Muscle of leg (tissue), 3 donors: ENCODE measurements at regions not wholly inside any gene's neighbourhood (a gene's known extent, or its start where the extent isn't known, plus 50 kb on each side); places are given as distances from the start of the nearest gene placed in this dataset.

Source experiments
- DNase-seq: peaks from one replicate; pipeline ENCODE4 v3.0.0; 2013
- H3K27ac ChIP-seq: one replicate; pipeline ENCODE4 v1.5.1; 2013; ENCODE audit warnings: mild to moderate bottlenecking, low read length, control low read depth
- H3K27me3 ChIP-seq: one replicate; pipeline ENCODE4 v1.6.1; 2013; ENCODE audit warnings: low read length; ENCODE audit not compliant: control insufficient read depth, insufficient read depth
- H3K36me3 ChIP-seq: one replicate; pipeline ENCODE4 v1.6.1; 2013; ENCODE audit warnings: low read length; ENCODE audit not compliant: control insufficient read depth, insufficient read depth
- H3K4me1 ChIP-seq: one replicate; pipeline ENCODE4 v1.6.1; 2013; ENCODE audit warnings: low read length; ENCODE audit not compliant: control insufficient read depth, insufficient read depth
- H3K4me3 ChIP-seq: one replicate; pipeline ENCODE4 v1.5.1; 2013; ENCODE audit warnings: low read length, control low read depth
- H3K9me3 ChIP-seq: replicated peaks from 2 replicates; pipeline ENCODE4 v1.6.1; 2013; ENCODE audit warnings: low read depth, low read length; ENCODE audit not compliant: control insufficient read depth
- WGBS: methylation state at CpG from one replicate; pipeline ENCODE4 v1.1.5; 2013; ENCODE audit warnings: missing lambda C conversion rate; ENCODE audit not compliant: insufficient coverage; 5-methylcytosine and 5-hydroxymethylcytosine counted together

- WGBS: 50% methylated on average over 1 of the region's 7 CpGs
- Histone ChIP-seq H3K4me3 (no peak overlapping the region), H3K9me3 (peaks cover 2% of the 10 kb centered on the region), H3K27me3 (no peaks in the 10 kb centered on the region), H3K4me1 (peaks cover 3% of the 10 kb centered on the region), H3K36me3 (no peaks in the 10 kb centered on the region), H3K27ac (no peak overlapping the region)
- DNase-seq: peak; percentile 25
Observed at GRCh38 chr12:126337556-126338441, 1272.6 kb downstream of the AACS start.

DNA sequence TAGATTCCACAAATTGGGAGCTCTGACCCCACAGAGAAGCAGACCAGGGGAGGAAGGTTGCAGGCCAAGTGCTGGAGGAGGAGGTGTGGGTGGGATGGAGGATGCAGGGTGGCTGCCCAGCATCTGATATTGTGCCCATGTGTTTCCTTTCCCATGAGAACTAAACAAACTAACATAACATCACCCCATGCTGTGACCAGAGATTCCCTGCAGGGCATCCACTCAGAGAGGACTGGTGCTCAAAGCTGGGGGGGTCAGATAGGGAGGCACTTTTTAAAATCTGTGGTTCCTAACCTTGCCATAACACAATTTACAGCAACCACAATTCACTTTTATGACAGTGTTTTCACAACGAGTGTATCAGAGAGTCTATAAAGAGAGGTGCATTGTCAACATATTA is 1277.6 kb downstream of the AACS start:
- Histone ChIP-seq H3K9me3 (no peaks in the 10 kb centered on the region), H3K4me3 (no peak overlapping the region), H3K4me1 (no peaks in the 10 kb centered on the region), H3K36me3 (no peaks in the 10 kb centered on the region), H3K27ac (no peak overlapping the region), H3K27me3 (no peaks in the 10 kb centered on the region)
- WGBS: no CpG with 5 or more reads among the region's 1 CpG
- no peak for DNase-seq

DNA sequence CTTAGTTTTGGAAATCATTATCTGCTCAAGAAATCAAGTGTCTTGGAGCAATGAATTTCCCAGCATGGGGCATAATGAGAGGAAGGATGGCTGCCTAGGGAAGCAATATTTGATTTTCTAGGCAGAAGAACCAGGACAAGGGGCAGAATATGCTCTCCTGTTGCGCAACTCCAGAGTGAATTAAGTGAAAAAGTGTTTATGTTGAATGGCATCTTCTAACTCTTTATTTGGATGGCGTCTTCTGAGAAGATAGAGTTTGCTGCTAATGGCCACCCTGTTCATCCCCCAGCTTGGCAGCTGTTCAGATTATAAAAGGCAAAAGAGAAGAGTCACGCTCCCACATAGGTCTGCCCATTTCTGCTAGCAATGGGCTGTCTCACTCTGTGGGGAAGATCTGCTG is 1278.1 kb downstream of the AACS start:
- Histone ChIP-seq H3K27me3 (no peaks in the 10 kb centered on the region), H3K36me3 (no peaks in the 10 kb centered on the region), H3K27ac (no peak overlapping the region), H3K9me3 (no peaks in the 10 kb centered on the region), H3K4me3 (no peak overlapping the region), H3K4me1 (no peaks in the 10 kb centered on the region)
- WGBS: 86% methylated on average over 2 of the region's 3 CpGs
- no peak for DNase-seq

DNA sequence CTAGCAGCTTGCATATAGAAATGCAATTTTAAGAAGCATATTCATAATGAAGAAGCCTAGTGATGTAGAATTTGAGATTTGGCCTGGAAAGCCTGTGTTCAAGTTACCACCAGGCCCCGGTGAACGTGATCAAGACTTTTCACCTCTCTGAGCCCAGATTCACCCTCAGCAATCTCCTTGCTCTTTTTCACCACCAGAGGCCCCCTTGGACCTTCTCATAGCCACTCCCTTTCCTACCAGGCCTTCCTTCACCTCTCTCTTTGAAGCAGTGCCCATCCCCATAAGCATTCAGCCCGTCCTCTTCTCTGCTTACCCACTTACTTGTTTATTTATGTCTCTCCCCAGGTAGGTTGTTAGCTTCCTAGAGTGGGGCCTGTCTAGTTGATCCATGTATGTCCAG is 1280.9 kb downstream of the AACS start:
- 93% methylated on average over 2 of the region's 3 CpGs for WGBS
- H3K27ac ChIP-seq: no peak overlapping the region
- H3K4me1 ChIP-seq: no peaks in the 10 kb centered on the region
- no peak overlapping the region for H3K4me3 ChIP-seq
- DNase-seq: no peak
- no peaks in the 10 kb centered on the region for H3K9me3 ChIP-seq
- H3K36me3 ChIP-seq: no peaks in the 10 kb centered on the region
- H3K27me3 ChIP-seq: no peaks in the 10 kb centered on the region

DNA sequence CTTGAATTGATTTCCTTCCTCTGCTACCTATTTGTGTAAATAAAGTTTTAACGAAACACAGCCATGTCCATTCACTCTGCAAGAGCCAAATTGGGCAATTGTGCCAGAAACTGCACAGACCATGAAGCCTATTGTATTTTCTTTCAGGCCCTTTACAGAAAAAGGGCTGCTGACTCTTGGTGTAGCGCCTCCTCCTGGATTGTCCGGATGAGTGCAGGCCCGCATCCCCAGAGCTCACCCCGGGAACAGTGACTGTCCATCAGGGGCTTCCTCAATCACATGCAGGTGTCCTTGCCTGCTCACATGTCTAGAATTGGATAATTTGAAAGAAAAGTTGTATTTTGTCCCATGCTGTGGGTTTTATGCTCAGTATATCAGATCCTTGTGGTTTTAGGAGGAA is 1282.2 kb downstream of the AACS start:
- H3K27me3 ChIP-seq: no peaks in the 10 kb centered on the region
- H3K4me3 ChIP-seq: no peak overlapping the region
- H3K9me3 ChIP-seq: no peaks in the 10 kb centered on the region
- H3K27ac ChIP-seq: no peak overlapping the region
- 47% methylated on average over 4 of the region's 5 CpGs for WGBS
- H3K36me3 ChIP-seq: no peaks in the 10 kb centered on the region
- no peak for DNase-seq
- H3K4me1 ChIP-seq: no peaks in the 10 kb centered on the region

GRCh38 chr12:126349383-126349782 is 1284.1 kb downstream of the AACS start:
- 100% methylated on average over 1 of the region's 5 CpGs for WGBS
- no peak overlapping the region for H3K4me3 ChIP-seq
- H3K27ac ChIP-seq: no peak overlapping the region
- no peaks in the 10 kb centered on the region for H3K4me1 ChIP-seq
- H3K27me3 ChIP-seq: no peaks in the 10 kb centered on the region
- H3K36me3 ChIP-seq: no peaks in the 10 kb centered on the region
- H3K9me3 ChIP-seq: no peaks in the 10 kb centered on the region
- no peak for DNase-seq

DNA sequence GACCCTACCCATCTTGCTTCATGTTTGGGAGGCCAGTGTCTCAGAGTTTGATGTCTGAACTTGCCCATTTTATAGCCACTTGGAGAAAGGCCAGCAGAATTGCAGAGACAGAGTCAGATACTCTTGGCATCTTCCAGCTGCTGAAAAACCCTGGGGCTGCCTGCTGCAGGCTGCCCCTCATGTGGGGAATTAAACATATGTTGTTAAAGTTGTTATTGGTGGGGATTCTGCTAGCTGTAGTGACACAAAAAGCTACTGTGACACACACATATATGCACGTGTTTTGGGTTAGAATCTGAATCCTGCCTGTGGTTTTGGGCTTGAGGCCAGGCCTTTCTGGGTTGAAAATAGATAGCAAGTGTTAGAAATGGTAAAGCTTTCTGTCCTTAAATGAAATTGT is 1288.4 kb downstream of the AACS start:
- Histone ChIP-seq H3K9me3 (peaks cover 2% of the 10 kb centered on the region), H3K36me3 (no peaks in the 10 kb centered on the region), H3K27me3 (no peaks in the 10 kb centered on the region), H3K27ac (no peak overlapping the region), H3K4me1 (no peaks in the 10 kb centered on the region), H3K4me3 (no peak overlapping the region)
- no peak for DNase-seq
- no CpG with 5 or more reads among the region's 1 CpG for WGBS

DNA sequence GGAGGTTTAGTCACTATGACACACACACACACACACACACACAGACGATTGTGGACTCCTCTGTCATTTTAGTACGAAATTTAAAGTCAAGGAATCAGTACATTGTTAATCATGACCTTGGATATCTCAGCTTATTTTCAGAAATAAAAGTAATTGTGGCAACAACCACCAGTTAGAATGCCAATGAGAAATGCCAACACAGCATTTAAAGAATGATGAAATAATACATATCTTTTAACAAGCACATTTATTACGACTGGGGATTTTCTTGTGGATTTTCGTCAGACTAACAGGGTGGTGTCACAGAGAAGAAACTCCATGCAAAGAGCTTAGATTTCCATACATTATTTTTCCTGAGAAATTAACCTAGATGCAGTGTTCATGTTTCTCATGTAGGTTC is 1289.4 kb downstream of the AACS start:
- no peak overlapping the region for H3K4me3 ChIP-seq
- H3K4me1 ChIP-seq: no peaks in the 10 kb centered on the region
- H3K9me3 ChIP-seq: peaks cover 2% of the 10 kb centered on the region
- H3K36me3 ChIP-seq: no peaks in the 10 kb centered on the region
- H3K27ac ChIP-seq: no peak overlapping the region
- no peak for DNase-seq
- WGBS: no CpG with 5 or more reads among the region's 4 CpGs
- H3K27me3 ChIP-seq: no peaks in the 10 kb centered on the region

DNA sequence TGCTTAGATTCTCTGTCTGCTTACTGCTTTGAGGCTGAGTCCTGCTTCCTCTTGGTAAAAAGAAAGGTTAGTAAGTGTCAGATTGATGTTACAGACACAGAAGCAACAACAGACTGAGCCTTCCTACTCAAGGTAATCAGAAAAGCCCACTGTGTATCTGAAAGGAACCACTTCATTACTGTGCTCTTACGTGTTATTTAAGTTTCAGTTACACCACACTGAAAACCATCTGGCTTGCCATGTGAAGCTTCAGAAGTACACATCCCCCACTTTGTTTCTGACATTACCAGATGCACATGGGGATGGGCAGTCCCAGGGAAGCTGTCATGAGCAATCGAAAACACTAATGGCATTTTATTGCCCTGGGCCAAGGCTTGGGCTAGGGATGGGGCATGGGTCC is 1290.1 kb downstream of the AACS start:
- H3K36me3 ChIP-seq: no peaks in the 10 kb centered on the region
- peaks cover 2% of the 10 kb centered on the region for H3K9me3 ChIP-seq
- H3K27ac ChIP-seq: no peak overlapping the region
- no peaks in the 10 kb centered on the region for H3K27me3 ChIP-seq
- H3K4me1 ChIP-seq: no peaks in the 10 kb centered on the region
- H3K4me3 ChIP-seq: no peak overlapping the region
- no peak for DNase-seq
- 50% methylated on average over 1 of the region's 2 CpGs for WGBS

DNA sequence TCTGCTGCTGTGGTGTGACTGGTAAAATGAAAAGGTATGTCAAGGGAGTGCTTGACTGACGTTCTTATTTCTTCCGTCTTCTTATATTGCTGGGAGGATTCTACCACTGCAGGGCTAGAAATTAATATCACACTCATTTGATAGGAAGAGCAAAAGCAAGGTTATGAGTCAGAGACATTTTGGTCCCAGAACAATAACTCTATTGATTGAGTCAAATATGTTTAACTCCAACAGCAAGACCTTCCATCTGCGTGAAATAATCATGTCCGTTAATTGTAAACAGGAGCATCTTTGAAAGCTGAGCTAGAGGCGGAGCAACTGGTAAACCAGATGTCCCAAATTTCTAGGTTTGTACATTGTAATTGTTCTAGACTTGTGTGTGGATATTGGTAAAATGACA is 1293.6 kb downstream of the AACS start:
- Histone ChIP-seq H3K9me3 (peaks cover 2% of the 10 kb centered on the region), H3K27ac (no peak overlapping the region), H3K4me1 (no peaks in the 10 kb centered on the region), H3K36me3 (no peaks in the 10 kb centered on the region), H3K4me3 (no peak overlapping the region), H3K27me3 (no peaks in the 10 kb centered on the region)
- DNase-seq: no peak
- no CpG with 5 or more reads among the region's 5 CpGs for WGBS

DNA sequence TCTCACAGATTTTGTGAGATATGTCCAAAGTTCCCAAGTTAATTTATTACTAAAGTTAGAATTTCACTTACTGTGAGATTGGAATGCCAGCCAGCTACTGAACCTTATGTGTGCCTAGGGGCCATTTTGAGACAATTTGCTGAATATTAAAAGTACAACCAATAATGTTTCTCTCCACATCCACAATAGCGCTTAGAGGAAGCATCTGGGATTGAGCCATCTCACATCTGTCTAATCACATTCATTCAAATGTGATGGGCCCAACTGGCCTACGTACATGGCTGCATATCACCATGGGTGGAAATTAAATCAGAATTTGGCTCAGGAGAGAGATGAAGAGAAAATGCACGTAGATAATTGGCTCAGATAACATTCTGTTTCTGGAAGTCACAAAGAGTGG is 1294.0 kb downstream of the AACS start:
- no peak for DNase-seq
- Histone ChIP-seq H3K4me1 (no peaks in the 10 kb centered on the region), H3K9me3 (peaks cover 2% of the 10 kb centered on the region), H3K27me3 (no peaks in the 10 kb centered on the region), H3K27ac (no peak overlapping the region), H3K36me3 (no peaks in the 10 kb centered on the region), H3K4me3 (no peak overlapping the region)
- no CpG with 5 or more reads among the region's 3 CpGs for WGBS
